ENCODE measurements at regions not wholly inside any gene's neighbourhood (a gene's known extent, or its start where the extent isn't known, plus 50 kb on each side); places are given as distances from the start of the nearest gene placed in this dataset.

DNA sequence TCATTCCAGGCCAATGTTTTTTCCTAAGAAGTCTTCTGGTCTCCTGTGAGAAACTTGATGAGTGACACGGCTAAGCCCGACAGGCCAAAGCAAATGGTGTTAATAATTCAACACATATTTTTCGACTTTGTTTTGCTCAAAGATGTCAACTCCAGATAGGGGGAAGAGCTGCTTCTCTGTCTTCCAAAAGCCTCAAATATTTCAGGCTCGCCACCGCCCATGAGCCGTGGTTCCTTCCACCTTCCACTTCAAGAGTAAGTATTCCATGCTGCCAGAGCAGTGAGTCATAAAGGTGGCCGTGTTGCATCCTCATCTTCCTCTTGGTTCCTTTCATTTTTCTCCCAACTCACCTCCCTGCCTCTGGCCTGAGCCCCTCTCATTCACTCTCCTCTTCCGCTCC, 272.6 kb downstream of the EFNB2 start:
- DNase-seq (ENCODE audit: low spot score in 2 of 2, unreplicated experiment in 2 of 2), result no peak
- Mint-ChIP-seq H3K9me3 (peaks cover 8% of the 10 kb centered on the region), H3K36me3 (no peaks in the 10 kb centered on the region), H3K27ac (no peak overlapping the region), H3K4me3 (no peak overlapping the region), H3K4me1 (peaks cover 2% of the 10 kb centered on the region), H3K27me3 (ENCODE audit: low read depth) (no peaks in the 10 kb centered on the region)
- TF ChIP-seq, protein P1, sequence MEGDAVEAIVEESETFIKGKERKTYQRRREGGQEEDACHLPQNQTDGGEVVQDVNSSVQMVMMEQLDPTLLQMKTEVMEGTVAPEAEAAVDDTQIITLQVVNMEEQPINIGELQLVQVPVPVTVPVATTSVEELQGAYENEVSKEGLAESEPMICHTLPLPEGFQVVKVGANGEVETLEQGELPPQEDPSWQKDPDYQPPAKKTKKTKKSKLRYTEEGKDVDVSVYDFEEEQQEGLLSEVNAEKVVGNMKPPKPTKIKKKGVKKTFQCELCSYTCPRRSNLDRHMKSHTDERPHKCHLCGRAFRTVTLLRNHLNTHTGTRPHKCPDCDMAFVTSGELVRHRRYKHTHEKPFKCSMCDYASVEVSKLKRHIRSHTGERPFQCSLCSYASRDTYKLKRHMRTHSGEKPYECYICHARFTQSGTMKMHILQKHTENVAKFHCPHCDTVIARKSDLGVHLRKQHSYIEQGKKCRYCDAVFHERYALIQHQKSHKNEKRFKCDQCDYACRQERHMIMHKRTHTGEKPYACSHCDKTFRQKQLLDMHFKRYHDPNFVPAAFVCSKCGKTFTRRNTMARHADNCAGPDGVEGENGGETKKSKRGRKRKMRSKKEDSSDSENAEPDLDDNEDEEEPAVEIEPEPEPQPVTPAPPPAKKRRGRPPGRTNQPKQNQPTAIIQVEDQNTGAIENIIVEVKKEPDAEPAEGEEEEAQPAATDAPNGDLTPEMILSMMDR (IDR thresholded peaks at IDR 0.05; ENCODE audit: unreplicated experiment), result no peak

DNA sequence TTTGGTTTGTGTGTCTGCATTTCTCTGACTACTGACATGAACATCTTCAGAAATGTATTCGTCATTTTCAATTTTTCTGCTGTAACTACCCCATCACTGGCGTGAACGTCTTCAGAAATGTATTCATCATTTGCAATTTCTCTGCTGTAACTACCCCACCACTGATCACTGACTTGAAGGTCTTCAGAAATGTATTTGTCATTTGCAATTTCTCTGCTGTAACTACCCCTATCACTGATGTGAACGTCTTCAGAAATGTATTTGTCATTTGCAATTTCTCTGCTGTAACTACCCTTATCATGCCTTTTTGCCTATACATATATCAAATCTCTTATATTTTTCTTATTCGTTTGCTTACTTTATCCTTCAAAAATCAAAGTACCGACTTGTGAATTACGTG, 274.0 kb downstream of the EFNB2 start:
- H3K36me3 Mint-ChIP-seq, result no peaks in the 10 kb centered on the region
- TF ChIP-seq, protein P1 (IDR thresholded peaks at IDR 0.05; ENCODE audit: unreplicated experiment), result no peak

DNA sequence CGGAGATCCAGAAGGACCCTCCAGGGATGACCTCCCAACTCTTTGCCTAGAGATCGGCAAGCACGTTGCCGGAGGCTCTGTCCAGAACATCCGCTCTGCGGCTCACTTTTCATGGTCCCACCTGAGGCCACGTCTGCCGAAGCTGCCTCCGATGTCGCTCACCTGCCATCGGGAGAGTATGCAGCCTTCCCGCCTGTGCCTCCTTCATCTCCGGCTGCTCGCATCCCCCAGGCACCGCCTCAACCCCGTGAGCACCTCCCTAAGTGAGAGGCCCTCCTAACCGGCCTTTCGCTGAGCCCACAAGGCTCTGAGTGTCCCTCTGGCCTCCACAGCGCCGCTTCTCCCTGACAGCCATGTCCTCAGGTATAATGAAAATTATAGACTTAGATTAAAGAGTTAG, 275.1 kb downstream of the EFNB2 start:
- H3K9me3 Mint-ChIP-seq, result peaks cover 12% of the 10 kb centered on the region
- H3K36me3 Mint-ChIP-seq, result no peaks in the 10 kb centered on the region
- no peak overlapping the region for H3K4me3 Mint-ChIP-seq
- H3K27ac Mint-ChIP-seq, result no peak overlapping the region
- no peaks in the 10 kb centered on the region for H3K4me1 Mint-ChIP-seq
- TF ChIP-seq, protein P1 (IDR thresholded peaks at IDR 0.05; ENCODE audit: unreplicated experiment), result no peak
- no peak for DNase-seq (ENCODE audit: low spot score in 2 of 2, unreplicated experiment in 2 of 2)
- H3K27me3 Mint-ChIP-seq (ENCODE audit: low read depth), result no peaks in the 10 kb centered on the region

More for the DNA sequence above, 274.0 kb downstream of the EFNB2 start:
- H3K9me3 Mint-ChIP-seq, result peaks cover 8% of the 10 kb centered on the region
- H3K4me1 Mint-ChIP-seq, result peaks cover 2% of the 10 kb centered on the region
- H3K27ac Mint-ChIP-seq, result no peak overlapping the region
- DNase-seq (ENCODE audit: low spot score in 2 of 2, unreplicated experiment in 2 of 2), result no peak
- H3K27me3 Mint-ChIP-seq (ENCODE audit: low read depth), result no peaks in the 10 kb centered on the region
- no peak overlapping the region for H3K4me3 Mint-ChIP-seq

DNA sequence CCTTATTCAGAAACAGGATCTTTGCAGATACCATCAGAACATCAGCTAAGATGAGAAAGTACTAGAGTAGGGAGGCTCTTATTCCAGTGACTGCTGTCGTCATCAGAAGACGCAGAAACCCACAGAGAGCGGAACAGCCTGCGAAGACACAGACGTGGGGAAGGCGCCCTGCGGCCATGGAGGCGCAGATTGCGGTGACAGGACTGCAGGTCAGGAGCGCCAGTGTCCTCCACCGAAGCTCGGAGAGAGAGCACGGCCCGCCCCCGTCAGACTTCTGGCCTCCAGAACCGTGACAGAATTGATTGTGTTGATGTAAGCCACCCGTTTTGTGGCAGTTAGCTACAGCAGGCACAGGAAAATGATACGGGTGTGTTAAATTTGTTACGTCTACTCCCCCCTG, 275.5 kb downstream of the EFNB2 start:
- Mint-ChIP-seq H3K27me3 (ENCODE audit: low read depth) (no peaks in the 10 kb centered on the region), H3K9me3 (peaks cover 12% of the 10 kb centered on the region), H3K27ac (no peak overlapping the region), H3K36me3 (no peaks in the 10 kb centered on the region), H3K4me1 (no peaks in the 10 kb centered on the region), H3K4me3 (no peak overlapping the region)
- TF ChIP-seq, protein P1 (IDR thresholded peaks at IDR 0.05; ENCODE audit: unreplicated experiment), result no peak
- no peak for DNase-seq (ENCODE audit: low spot score in 2 of 2, unreplicated experiment in 2 of 2)

DNA sequence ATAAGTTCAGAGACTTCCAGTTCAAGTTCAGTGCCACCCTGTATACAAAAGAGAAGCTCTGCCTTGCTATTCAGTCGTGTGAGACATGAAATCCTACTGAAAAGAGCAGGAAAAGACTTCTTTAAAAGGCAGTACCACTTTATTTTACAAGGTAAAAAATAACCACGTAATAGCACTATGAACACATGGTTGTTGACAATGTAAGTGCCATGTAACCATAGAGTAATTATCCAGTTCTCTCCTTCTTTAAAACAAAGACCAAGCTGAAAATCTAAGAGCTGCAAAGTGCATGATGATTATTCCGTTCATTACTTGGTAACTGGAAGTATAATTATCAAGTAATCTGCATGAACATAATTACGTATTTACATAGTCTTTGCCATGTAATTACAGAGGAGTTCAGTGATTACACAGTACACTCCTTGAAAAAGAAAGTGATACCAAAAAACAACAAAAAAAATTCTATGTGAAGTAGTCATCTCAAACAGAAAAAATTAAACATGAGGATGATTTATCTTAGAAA, 288.7 kb downstream of the EFNB2 start:
- H3K4me1 Mint-ChIP-seq, result peaks cover 17% of the 10 kb centered on the region
- H3K9me3 Mint-ChIP-seq, result peaks cover 7% of the 10 kb centered on the region
- no peak for DNase-seq (ENCODE audit: low spot score in 2 of 2, unreplicated experiment in 2 of 2)
- H3K4me3 Mint-ChIP-seq, result no peak overlapping the region
- H3K27me3 Mint-ChIP-seq (ENCODE audit: low read depth), result no peaks in the 10 kb centered on the region
- TF ChIP-seq, protein P1 (IDR thresholded peaks at IDR 0.05; ENCODE audit: unreplicated experiment), result no peak
- no peaks in the 10 kb centered on the region for H3K36me3 Mint-ChIP-seq
- no peak overlapping the region for H3K27ac Mint-ChIP-seq

DNA sequence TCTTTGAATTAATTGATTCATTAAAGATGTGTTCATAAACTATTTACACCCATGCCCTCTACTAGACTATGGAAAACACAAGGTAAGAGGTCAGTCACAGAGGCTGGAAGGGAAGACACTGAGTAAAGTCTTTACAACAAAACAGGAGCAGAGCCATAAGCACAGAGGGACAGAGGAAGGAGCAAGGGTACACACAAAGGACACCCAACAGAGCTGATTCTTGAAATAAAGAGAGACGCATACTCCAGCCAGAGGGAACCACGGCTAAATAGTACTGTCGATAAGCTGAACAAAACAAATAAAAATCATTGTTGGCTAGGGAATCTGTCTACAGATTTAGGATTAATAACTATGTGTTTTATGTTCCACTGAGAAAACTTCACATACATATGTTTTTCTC, 289.2 kb downstream of the EFNB2 start:
- no peak for DNase-seq (ENCODE audit: low spot score in 2 of 2, unreplicated experiment in 2 of 2)
- Mint-ChIP-seq H3K4me3 (no peak overlapping the region), H3K4me1 (peaks cover 20% of the 10 kb centered on the region), H3K27ac (no peak overlapping the region), H3K36me3 (no peaks in the 10 kb centered on the region), H3K27me3 (ENCODE audit: low read depth) (no peaks in the 10 kb centered on the region), H3K9me3 (peaks cover 2% of the 10 kb centered on the region)
- TF ChIP-seq, protein P1 (IDR thresholded peaks at IDR 0.05; ENCODE audit: unreplicated experiment), result no peak
